WTC11 (cell line): ENCODE measurements at regions not wholly inside any gene's neighbourhood (a gene's known extent, or its start where the extent isn't known, plus 50 kb on each side); places are given as distances from the start of the nearest gene placed in this dataset.

Experiments
- ELF4 ChIP-seq: sonication (generic); formaldehyde crosslinking; IDR thresholded peaks from 2 replicates; pipeline ENCODE4 v1.8.1; 2022; ENCODE audit warnings: low read depth, mild to moderate bottlenecking, moderate library complexity, missing genetic modification reagents
- NFYB ChIP-seq: sonication (generic); formaldehyde crosslinking; conservative IDR thresholded peaks from 2 replicates; pipeline ENCODE4 v1.8.0; 2022; ENCODE audit warnings: low read depth, missing genetic modification reagents
- TF ChIP-seq, protein P1 (sequence below): fragments of 200-600 bp; IDR thresholded peaks from 2 replicates; pipeline ENCODE4 v1.8.0; 2022; ENCODE audit warnings: antibody characterized with exemption

- no peak for TF ChIP-seq ELF4 (CRISPR knock-in tag)
- TF ChIP-seq, protein P1, sequence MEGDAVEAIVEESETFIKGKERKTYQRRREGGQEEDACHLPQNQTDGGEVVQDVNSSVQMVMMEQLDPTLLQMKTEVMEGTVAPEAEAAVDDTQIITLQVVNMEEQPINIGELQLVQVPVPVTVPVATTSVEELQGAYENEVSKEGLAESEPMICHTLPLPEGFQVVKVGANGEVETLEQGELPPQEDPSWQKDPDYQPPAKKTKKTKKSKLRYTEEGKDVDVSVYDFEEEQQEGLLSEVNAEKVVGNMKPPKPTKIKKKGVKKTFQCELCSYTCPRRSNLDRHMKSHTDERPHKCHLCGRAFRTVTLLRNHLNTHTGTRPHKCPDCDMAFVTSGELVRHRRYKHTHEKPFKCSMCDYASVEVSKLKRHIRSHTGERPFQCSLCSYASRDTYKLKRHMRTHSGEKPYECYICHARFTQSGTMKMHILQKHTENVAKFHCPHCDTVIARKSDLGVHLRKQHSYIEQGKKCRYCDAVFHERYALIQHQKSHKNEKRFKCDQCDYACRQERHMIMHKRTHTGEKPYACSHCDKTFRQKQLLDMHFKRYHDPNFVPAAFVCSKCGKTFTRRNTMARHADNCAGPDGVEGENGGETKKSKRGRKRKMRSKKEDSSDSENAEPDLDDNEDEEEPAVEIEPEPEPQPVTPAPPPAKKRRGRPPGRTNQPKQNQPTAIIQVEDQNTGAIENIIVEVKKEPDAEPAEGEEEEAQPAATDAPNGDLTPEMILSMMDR = no peak
- no peak for TF ChIP-seq NFYB (CRISPR knock-in tag)
Measured at GRCh38 chrX:46374371-46374770, 170.8 kb downstream of the ZNF674 start.
